Stimulated activated CD4-positive, alpha-beta T cell treated with anti-CD3 and anti-CD28 coated beads, Interleukin-1b, Interleukin-23, amount 100 ng/mL, for 4 hours (primary cell): ENCODE measurements at regions not wholly inside any gene's neighbourhood (a gene's known extent, or its start where the extent isn't known, plus 50 kb on each side); places are given as distances from the start of the nearest gene placed in this dataset.
"Not testable (repeated sequence)": the region's sequence is repeated elsewhere in the genome, so short reads cannot be mapped to it uniquely, and the experiment has no call there.

ENCODE experiments used
- DNase-seq, 2 donors: peaks; one replicate each; pipeline ENCODE4 v3.0.0-alpha.2; 2020; ENCODE audit warnings: low read depth in 2 of 2

DNA sequence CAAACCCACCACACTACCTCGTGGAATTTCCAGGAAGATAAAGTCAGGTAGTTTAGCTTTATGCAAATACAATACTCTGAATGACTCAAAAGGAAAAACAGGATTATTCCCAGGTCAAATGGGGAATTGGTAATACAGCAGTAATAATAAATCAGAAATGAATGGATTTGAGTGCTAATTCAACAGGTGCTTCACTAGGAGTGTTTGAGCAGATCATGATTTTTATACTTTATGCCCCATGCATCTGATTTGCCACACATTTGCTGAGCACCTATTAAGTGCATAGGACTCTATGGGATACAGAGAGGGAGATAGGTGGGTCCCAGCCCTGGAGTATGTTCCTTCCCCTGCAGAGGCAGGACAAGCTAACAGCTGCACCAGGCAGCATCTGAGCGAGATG lies 381.4 kb upstream of the PODXL start:
- no peak for DNase-seq

DNA sequence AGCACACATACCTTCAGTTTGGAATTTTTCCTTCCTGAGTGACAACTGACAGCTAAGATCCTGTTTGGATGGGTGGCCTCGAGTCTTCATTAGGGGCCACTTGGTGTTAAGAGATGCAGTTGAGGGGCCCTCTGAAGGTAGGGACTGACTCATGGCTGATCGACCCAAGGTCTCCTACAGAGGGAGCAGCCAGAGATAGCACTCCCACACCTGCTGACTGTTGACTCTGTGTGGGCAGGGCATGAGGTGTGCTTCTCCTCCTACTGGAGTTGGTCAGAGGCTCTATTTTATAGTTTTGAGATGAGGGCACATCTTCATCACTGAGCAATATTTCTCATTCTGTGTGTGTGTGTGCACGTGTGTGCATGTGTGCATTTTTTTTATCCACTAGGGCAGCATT lies 378.8 kb upstream of the PODXL start:
- no peak for DNase-seq

DNA sequence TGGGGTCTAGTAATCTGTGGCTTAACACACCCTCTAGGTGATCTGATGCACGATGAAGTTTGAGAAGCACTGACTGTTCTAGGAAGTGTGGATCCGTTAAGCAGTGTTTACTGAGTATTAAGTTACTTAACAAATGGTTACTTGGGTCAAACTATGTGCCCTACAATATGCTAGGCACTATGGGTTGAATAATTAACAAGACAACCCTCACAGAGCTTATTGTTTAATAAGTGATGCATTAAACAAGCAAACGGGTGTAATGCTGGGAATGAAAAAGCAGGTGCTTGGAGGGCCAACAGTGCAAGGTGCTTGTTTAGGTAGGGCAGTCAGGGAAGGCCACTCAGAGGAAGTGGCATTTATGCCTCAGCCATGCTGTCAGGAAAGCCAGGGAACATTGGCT lies 378.0 kb upstream of the PODXL start:
- no peak for DNase-seq

DNA sequence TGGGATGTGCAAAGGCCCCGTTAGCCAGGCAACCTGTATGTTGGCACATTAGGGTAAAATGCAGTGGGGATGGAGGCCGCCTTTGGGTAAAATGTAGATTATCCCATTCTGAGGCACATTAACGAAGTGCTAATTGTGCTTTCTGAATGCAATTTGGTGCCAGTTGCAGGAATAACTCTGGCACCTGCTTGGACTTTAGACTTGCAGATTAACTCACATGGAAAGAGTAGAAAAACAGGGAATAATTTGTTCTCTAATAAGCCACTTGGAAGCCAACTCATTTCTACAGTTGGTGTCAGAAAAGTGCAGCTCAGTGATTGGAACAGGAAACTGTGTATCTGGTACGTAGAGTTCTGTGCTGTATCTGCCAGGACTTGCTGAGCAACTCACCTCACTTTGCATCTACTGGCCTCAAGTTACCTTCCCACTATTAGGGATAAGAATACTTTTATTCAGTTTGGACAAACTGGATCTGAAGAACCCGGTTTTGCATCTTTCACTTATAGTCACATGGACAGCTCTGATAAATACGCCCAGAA lies 377.4 kb upstream of the PODXL start:
- no peak for DNase-seq

DNA sequence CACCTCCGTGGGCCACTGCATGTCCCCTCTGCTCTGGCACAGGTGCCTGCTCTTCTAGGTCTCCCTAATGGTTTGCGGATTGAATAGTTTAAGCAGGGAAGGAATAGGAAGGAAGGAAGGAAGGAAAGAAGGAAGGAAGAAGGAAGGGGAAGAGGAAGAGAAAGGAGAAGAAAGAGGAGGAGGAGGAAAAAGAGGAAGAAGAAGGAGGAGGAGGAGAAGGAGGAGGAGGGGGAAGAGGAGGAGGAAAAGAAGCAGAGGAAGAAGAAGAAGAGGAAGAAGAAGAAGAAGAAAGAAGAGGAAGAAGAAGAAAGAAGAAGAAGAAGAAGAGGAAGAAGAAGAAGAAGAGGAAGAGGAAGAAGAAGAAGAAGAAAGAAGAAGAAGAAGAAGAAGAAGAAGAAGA lies 376.8 kb upstream of the PODXL start:
- not testable (repeated sequence) for DNase-seq

DNA sequence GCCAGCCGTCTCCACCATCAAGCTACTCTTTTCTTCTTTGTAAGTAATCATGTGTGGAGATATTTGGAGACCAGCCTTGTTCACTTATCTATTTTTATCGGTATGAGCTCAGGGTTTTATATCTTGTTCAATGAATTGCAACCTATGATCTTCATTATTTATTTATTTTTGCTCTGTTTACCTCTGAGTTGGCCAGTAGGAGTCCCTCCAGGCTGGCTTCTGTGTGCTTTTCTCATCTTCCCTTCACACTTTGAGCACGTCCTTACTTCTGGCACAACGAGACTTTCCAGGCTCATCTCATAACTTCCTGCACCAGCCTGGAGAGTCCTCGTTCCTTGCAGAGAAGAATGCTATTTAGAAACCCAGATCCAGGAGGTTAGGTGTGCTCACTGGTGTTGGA lies 375.8 kb upstream of the PODXL start:
- DNase-seq, result no peak

DNA sequence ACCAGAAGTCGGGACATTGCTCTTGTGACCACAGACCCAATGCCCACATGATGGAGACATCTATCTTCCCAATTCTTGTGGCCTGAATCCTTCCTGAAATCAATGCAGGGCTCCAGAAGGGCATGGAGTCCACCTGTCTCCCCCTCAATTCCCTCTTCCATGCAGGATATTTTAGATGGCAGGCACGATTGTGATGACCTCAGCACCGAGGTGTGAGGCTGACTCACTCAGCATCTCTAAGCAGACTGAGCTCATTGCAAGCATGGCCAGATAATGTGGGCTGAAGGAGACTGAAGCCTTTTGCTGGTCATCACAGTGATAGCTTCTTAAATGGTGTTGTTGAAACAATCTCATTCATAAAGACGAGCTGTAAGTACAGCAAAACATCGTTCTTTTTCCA lies 374.9 kb upstream of the PODXL start:
- DNase-seq, result no peak

DNA sequence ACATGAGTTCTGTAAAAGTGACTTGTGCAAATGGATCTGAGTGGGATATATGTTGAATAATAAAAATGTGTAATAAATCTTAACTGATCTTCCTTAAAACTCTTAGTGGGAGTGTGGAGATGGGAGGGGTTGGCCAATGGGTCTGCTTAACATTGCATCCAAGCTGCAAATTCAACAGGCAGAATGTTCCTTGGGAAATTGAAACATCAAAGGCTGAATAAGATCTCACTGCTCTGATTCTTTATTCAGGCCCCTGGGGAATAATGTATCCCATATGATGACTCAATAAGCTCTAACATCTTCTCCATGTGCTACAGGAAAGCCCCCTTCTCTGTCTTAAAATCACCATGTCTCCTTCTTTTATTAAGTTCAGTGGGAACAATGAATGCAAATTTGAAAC lies 373.2 kb upstream of the PODXL start:
- no peak for DNase-seq

DNA sequence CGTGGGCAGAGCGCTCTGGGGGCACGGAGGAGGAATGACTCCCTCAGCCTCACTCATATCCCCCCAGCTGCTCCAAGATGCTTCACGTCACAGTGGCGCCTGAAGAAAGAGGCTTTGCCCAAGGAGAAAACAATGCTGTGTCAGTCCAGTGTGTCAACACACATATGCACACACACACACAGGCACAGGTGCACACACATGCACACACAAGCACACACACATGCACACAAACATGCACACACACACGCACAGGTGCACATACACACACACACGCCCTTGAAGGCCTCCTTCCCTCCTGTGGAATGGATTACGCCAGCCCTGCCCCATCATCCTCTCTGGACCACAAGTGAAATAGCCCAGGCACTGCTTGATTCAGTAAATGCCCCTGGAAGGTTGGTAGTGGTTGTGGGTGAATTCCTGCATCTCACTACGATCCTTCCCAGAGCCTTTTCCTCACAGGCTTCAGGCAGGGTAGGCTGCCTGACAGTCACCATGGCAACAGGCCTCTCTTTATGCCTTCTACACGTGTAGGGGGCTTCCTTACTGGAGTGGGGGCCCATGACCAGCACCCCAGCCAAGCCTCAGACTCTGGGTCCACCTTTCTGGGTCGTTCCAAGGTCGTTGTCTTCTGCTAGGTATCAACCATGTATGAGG lies 371.5 kb upstream of the PODXL start:
- DNase-seq, result no peak

DNA sequence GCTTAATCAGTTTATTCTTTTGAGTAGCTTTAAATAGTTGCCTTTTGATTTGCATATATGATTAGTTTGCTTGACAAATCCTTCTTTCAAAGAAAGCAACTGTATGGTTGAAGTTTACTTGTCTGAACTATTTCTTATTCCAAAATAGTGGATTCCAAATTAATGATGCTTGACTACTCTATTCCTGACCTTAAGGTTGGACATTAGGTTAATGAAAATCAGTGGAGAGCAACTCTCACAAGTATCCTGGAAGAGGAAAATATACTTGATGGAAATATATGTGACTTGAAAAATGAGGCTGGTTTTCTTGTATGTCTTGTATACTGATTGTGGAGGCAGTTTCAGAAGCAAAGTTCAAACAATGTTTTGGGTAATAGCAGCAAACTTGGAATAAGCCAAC lies 369.2 kb upstream of the PODXL start:
- no peak for DNase-seq

DNA sequence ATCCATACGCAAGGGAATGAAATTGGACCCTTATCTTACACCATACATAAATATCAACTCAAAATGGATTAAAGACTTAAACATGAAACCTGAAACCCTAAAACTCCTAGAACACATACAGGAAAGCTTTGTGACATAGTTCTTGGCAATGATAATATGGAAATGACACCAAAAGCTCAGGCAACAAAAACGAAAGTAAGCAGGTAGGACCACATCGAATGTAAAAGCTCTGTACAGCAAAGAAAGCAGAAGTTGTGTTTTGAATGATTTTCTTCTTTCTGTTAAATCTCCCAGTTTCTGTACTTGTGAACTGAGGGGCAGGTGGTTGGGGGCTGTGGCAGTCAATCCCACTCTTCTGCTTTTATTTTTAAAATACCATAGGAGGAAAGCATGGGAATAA lies 368.4 kb upstream of the PODXL start:
- DNase-seq, result no peak

DNA sequence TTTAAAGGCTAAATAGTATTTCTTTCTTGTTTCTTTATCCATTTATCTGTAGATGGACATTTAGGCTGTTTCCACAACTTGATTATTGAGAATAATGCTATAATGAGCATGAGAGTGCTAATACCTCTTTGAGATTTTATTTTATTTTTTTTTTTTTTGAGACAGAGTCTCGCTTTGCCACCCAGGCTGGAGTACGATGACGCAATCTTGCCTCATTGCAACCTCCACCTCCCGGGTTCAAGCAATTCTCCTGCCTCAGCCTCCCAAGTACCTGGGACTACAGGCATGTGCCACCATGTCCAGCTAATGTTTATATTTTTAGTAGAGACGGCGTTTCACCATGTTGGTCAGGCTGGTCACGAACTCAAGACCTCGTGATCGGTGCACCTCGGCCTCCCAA lies 366.5 kb upstream of the PODXL start:
- not testable (repeated sequence) for DNase-seq

DNA sequence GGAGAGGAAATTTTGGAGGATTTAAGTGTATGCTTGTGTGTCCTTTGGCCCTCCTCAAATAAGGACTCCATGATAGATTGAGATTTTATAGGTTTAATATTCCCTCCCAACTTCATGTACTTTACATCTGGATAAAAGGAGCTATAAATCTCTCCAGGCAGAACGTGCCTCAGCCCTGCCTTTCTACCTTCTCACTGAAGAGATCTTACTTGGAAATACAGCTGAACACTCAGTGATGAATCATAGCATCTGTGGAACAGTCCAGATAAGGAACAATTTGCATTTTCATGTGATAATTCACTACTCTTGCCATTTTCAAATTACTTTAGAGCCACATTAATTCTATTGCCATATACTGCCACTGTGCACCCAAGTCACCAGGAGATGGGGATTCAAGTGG lies 364.6 kb upstream of the PODXL start:
- no peak for DNase-seq

DNA sequence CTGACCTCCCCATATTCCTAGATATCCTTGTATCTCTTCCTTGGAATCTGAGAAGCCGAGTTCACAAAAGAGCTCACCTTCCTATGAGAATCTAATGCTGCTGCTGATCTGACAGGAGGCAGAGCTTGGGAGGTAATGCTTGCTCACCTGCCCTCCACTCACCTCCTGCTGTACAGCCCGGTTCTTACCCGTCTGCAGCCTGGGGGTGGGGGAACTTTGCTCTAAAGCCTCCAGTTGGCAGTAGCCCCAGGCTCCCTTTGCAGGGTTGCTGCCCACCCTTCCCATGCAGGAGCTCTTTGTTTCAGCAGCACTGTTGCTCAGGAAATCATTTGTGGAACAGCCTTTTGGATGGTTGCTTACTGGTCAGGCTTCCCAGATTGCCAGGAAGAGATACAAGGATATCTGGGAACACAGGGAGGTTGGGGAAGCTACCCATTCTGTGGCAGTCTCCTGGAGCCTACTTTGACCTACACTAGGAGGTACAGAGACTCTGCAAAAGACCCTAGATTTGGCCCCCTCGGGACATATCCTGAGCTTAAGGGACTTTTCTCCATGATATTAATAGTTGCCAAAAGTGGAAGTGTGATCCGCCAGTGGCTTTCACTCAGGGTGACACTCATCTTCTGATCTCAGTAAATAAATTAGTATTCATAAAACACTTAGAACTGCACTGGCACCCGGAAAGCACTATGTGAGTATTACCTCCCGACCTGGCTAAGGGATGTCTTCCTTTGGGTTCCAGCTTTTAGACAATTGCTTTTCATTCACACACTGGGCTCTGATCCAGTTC lies 363.7 kb upstream of the PODXL start:
- no peak for DNase-seq

DNA sequence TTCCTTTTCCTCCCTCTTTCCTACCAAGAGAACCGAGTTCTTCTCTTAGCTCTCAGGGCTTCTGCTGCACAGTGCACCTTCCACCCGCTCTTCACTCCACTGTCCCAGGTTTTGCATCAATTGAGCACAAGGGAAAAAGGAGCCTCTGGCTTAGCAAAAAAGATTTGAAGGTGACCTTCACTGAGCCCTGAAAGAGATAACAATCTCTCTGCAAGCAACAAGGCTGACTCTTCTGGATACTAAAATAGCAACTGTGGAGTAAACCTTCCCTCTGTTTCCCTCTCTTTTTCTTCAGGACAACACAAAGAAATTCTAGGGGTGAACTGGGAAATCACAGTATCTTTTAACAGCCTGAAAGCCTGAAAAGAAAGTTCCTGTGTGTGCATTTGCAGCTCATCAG lies 354.7 kb upstream of the PODXL start:
- DNase-seq, result no peak

DNA sequence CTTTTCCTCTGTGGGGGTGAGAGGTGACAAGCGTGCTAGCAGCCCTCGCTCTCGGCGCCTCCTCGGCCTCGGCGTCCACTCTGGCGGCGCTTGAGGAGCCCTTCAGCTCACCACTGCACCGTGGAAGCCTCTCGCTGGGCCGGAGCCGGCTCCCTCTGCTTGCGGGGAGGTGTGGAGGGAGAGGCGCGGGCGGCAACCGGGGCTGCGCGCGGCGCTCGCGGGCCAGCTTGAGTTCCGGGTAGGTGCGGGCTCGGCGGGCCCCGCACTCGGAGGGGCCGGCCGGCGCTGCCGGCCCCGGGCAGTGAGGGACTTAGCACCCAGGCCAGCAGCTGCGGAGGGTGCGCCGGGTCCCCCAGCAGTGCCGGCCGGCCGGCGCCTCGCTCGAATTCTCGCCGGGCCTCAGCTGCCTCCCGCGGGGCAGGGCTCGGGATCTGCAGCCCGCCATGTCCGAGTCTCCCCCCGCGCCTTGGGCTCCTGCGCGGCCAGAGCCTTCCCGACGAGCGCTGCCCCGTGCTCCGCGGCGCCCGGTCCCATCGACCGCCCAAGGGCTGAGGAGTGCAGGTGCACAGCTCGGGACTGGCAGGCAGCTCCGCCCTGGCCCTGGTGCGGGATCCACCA lies 352.8 kb upstream of the PODXL start:
- DNase-seq, result no peak

DNA sequence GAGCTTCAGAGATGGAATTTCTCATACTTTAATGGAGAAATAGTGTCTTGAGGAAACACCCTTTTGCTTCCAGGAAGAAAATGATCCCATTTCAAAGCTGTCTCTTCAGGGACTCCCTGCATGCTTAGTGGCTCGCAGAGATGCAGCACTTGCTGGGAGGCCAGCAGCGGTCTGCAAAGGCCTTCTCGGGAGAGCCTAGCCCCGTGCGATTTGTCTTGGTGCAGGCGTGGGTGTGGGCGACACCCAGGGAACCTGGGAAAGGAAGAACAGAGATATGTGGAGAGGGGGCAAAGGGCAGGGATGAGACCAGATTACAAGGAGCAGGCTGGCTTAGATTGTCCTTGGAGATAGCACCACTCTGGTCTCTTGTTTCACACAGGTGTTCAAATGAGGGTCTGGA lies 352.3 kb upstream of the PODXL start:
- no peak for DNase-seq

DNA sequence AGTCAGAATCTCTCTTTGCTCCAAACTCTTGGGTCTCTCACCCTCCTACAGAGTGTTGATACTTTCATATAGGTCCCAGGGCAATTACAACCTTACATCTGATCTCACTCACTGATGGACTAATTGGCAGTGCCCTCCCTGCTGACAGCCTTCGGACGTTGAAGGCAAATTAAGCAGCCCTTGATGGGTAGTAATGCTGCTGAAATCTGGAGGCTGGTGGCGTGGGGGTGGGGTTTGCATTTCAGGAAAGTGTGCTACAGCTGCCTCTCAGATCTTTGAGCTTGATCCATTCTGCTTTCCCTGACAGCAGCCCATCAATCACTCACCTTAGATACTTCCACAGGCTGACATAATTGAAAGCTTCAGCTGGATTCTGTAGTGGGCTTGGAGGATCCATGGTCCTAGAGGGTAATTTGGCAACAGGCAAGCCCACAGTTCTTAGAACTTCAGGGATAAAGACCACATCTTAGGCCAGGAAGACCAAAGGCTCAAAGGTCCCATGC lies 349.1 kb upstream of the PODXL start:
- DNase-seq, result no peak

DNA sequence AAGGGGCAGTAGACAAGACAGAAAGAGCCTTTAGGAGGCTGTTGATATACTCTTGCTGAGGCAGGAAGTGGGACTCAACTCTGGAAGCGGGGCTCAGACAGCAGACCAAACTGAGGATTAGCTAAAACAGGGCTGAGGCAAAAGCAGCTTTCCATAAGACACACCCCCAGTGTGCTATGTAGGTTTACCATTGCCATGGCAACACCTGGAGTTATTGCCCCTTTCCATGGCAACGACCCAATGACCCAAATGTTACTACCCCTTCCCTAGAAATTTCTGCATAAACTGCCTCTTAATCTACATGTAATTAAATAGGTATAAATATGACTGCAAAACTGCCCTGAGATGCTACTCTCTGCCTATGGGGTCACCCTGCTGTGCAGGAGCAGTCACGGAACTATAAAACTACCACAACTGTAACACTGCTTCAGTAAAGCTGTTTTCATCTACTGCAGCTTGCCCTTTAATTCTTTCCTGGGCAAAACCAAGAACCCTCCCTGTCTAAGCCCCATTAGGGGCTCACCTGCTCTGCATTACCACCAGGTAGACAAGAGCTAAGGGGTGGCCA lies 348.4 kb upstream of the PODXL start:
- no peak for DNase-seq

DNA sequence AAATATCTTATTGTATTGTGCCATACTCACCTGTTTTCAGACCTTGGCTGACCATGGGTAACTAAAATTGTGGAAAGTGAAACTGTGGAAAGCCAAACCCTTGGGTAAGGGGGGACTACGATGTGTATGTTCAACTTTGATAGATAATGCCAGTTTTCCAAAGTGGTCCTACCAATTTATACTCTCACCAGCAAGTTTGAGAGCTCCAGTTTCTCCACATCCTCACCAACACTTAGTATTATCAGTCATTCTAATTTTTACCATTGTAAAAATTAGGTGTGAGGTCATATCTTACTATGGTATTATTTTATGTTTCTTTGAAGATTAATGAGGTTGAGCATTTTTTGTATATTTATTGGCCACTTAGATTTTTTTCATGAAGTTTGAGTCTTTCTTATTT lies 346.9 kb upstream of the PODXL start:
- no peak for DNase-seq

DNA sequence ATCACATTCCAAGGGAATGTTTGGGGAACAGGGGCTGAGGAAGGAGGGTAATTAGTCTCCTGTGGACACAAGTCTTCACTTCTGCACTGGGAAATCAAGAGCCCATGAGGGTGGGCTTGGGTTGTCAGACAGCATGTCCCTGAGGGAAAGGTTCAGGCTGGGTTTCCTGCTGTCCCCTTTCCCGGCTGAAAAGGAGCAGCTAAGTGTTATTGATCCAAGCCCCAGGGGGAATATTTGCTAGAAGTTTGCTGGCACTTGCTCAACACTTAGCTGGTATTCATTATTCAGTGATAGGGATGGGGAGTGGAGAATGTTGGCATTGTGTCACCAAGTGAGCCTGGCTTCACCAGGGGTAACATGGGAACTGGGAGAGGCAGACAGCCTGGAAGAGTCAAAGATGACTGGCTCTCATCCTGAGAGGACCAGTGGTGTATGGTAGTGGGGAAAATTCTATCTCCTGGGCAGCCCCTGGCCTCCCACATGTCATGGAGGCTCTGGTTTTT lies 344.4 kb upstream of the PODXL start:
- no peak for DNase-seq
